ENCODE measurements at regions not wholly inside any gene's neighbourhood (a gene's known extent, or its start where the extent isn't known, plus 50 kb on each side); places are given as distances from the start of the nearest gene placed in this dataset.

GRCh38 chr18:73476031-73476430 lies 608.2 kb upstream of the NETO1 start:
- TF ChIP-seq POLR2AphosphoS5 (IDR thresholded peaks at IDR 0.05; ENCODE audit: low read depth) (no peak), EZH2phosphoT487 (IDR thresholded peaks at IDR 0.05; ENCODE audit: unreplicated experiment) (no peak), REST (IDR thresholded peaks at IDR 0.05; ENCODE audit: unreplicated experiment) (no peak), EZH2 (IDR thresholded peaks at IDR 0.05; ENCODE audit: low read depth, unreplicated experiment) (no peak)
- TF ChIP-seq, protein P1, sequence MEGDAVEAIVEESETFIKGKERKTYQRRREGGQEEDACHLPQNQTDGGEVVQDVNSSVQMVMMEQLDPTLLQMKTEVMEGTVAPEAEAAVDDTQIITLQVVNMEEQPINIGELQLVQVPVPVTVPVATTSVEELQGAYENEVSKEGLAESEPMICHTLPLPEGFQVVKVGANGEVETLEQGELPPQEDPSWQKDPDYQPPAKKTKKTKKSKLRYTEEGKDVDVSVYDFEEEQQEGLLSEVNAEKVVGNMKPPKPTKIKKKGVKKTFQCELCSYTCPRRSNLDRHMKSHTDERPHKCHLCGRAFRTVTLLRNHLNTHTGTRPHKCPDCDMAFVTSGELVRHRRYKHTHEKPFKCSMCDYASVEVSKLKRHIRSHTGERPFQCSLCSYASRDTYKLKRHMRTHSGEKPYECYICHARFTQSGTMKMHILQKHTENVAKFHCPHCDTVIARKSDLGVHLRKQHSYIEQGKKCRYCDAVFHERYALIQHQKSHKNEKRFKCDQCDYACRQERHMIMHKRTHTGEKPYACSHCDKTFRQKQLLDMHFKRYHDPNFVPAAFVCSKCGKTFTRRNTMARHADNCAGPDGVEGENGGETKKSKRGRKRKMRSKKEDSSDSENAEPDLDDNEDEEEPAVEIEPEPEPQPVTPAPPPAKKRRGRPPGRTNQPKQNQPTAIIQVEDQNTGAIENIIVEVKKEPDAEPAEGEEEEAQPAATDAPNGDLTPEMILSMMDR (conservative IDR thresholded peaks at IDR 0.05; ENCODE audit: low read depth in 2 of 2), result no peak

Data from GM23338 (cell line).